DND-41 (cell line): ENCODE measurements at regions not wholly inside any gene's neighbourhood (a gene's known extent, or its start where the extent isn't known, plus 50 kb on each side); places are given as distances from the start of the nearest gene placed in this dataset.

Experiments used
- CTCF ChIP-seq: IDR thresholded peaks from 2 replicates; pipeline ENCODE4 v1.5.1; 2012; ENCODE audit warnings: borderline replicate concordance, low read length, moderate library complexity, mild to moderate bottlenecking; ENCODE audit not compliant: poor library complexity, severe bottlenecking; ENCODE audit errors: extremely low read depth
- EZH2 ChIP-seq: IDR thresholded peaks from 3 replicates; pipeline ENCODE4 v1.6.1; 2012; ENCODE audit warnings: borderline replicate concordance, low read depth, mild to moderate bottlenecking, moderate library complexity, low read length, inconsistent platforms; ENCODE audit not compliant: severe bottlenecking

- TF ChIP-seq CTCF (no peak), EZH2 (no peak)
Observed at GRCh38 chr14:29098656-29099055, 332.1 kb downstream of the FOXG1 start.
